H1 (cell line): ENCODE measurements at regions not wholly inside any gene's neighbourhood (a gene's known extent, or its start where the extent isn't known, plus 50 kb on each side); places are given as distances from the start of the nearest gene placed in this dataset.

ENCODE experiments used
- RAD21 ChIP-seq, 2 experiments: IDR thresholded peaks in 1 of 2; conservative IDR thresholded peaks in 1 of 2; 2 replicates each; pipeline ENCODE4 v1.6.1; 2011; ENCODE audit warnings: low read depth in 2 of 2, low read length in 2 of 2, improper control_type of control experiment in 1 of 2, inconsistent platforms in 1 of 2, mild to moderate bottlenecking in 1 of 2, moderate library complexity in 1 of 2

- TF ChIP-seq RAD21 (IDR thresholded peaks at IDR 0.05 in 1 of 2, conservative IDR thresholded peaks at IDR 0.05 in 1 of 2; ENCODE audit: low read depth in 2 of 2, low read length in 2 of 2) = peak in 1 of 2 experiments; percentile 29; a peak in 1 of 4 replicates
- TF ChIP-seq, all 59 proteins: peak for 2
Observed at GRCh38 chr9:119027901-119028699, 341.1 kb downstream of the BRINP1 start (continued).
